T-cell (primary cell): ENCODE measurements at regions not wholly inside any gene's neighbourhood (a gene's known extent, or its start where the extent isn't known, plus 50 kb on each side); places are given as distances from the start of the nearest gene placed in this dataset.

Experiments
- ATAC-seq, 4 experiments: fragments of 200-7000 bp in 3 of 4; fragments of 150-1000 bp in 1 of 4; cut with Tn5 transposase; replicated peaks in 1 of 4; 1 replicate in 3 of 4; 2 replicates in 1 of 4; pipeline ENCODE4 v1.10.0; 2021; ENCODE audit warnings: moderate library complexity in 3 of 4, mild to moderate bottlenecking in 2 of 4, moderate number of reproducible peaks in 1 of 4
- CTCF ChIA-PET, 2 donors: fragments of 300-600 bp; sonication (Branson Sonifier 250); formaldehyde crosslinking; loops; one replicate each; lab custom pipeline; 2022; ENCODE audit warnings: antibody characterized with exemption in 2 of 2; lab: Charles Lee
- POLR2A ChIA-PET, 2 donors: fragments of 300-600 bp; sonication (Branson Sonifier 250); formaldehyde crosslinking; loops; one replicate each; lab custom pipeline; 2022; ENCODE audit warnings: antibody characterized with exemption in 2 of 2; lab: Charles Lee
- DNase-seq, 35 experiments: peaks; one replicate each; pipeline versions ENCODE4 v3.0.0 to v3.0.0-alpha.2; 2013 to 2023
- H3K27ac ChIP-seq: one replicate; pipeline ENCODE4 v1.5.1; 2013; ENCODE audit warnings: low read length
- H3K27me3 ChIP-seq, 2 experiments: replicated peaks in 1 of 2; 1 replicate in 1 of 2; 2 replicates in 1 of 2; pipeline versions ENCODE4 v1.6.1 to v1.7.0; 2013; ENCODE audit warnings: low read length in 1 of 2, mixed read lengths in 1 of 2; ENCODE audit not compliant: control insufficient read depth in 2 of 2, insufficient read depth in 2 of 2; ENCODE audit errors: extremely low read depth in 1 of 2
- H3K36me3 ChIP-seq, 2 donors: 1 replicate in 1 of 2; 2 replicates in 1 of 2; pipeline versions ENCODE4 v1.6.1 to v1.7.0; 2013; ENCODE audit warnings: low read length in 1 of 2; ENCODE audit not compliant: control insufficient read depth in 2 of 2, insufficient read depth in 1 of 2; ENCODE audit errors: extremely low read depth in 1 of 2
- H3K4me1 ChIP-seq, 2 experiments: 1 replicate in 1 of 2; 2 replicates in 1 of 2; pipeline versions ENCODE4 v1.6.1 to v1.7.0; 2013; ENCODE audit warnings: low read length in 2 of 2, mixed read lengths in 1 of 2; ENCODE audit not compliant: insufficient read depth in 2 of 2, control insufficient read depth in 1 of 2; ENCODE audit errors: extremely low read depth in 1 of 2
- H3K4me3 ChIP-seq, 2 donors: 1 replicate in 1 of 2; 2 replicates in 1 of 2; pipeline versions ENCODE4 v1.5.1 to v1.7.0; 2013; ENCODE audit warnings: mild to moderate bottlenecking in 2 of 2, low read length in 1 of 2, moderate library complexity in 1 of 2; ENCODE audit not compliant: control insufficient read depth in 1 of 2; ENCODE audit errors: extremely low read depth in 1 of 2
- H3K9me3 ChIP-seq: 2 replicates; pipeline ENCODE4 v1.7.0; 2013
- H3K27ac Mint-ChIP-seq, 2 donors: one replicate each; pipeline ENCODE4 v1.8.0; 2020 to 2021; ENCODE audit warnings: mild to moderate bottlenecking in 2 of 2, mixed read lengths in 2 of 2
- H3K27me3 Mint-ChIP-seq, 2 donors: one replicate each; pipeline ENCODE4 v1.8.0; 2021 to 2022; ENCODE audit warnings: mixed read lengths in 2 of 2
- H3K36me3 Mint-ChIP-seq: one replicate; pipeline ENCODE4 v1.8.0; 2021; ENCODE audit warnings: mixed read lengths
- H3K4me1 Mint-ChIP-seq, 3 donors: one replicate each; pipeline ENCODE4 v1.8.0; 2020 to 2022; ENCODE audit warnings: mixed read lengths in 3 of 3, mild to moderate bottlenecking in 1 of 3
- H3K4me3 Mint-ChIP-seq, 3 donors: one replicate each; pipeline ENCODE4 v1.8.0; 2020 to 2022; ENCODE audit warnings: mild to moderate bottlenecking in 3 of 3, mixed read lengths in 3 of 3, moderate library complexity in 3 of 3
- H3K9me3 Mint-ChIP-seq, 3 donors: one replicate each; pipeline ENCODE4 v1.8.0; 2020 to 2022; ENCODE audit warnings: mixed read lengths in 3 of 3
- WGBS: methylation state at CpG from one replicate; pipeline ENCODE4 v1.1.5; 2013; ENCODE audit warnings: missing lambda C conversion rate; ENCODE audit not compliant: insufficient coverage; 5-methylcytosine and 5-hydroxymethylcytosine counted together

DNA sequence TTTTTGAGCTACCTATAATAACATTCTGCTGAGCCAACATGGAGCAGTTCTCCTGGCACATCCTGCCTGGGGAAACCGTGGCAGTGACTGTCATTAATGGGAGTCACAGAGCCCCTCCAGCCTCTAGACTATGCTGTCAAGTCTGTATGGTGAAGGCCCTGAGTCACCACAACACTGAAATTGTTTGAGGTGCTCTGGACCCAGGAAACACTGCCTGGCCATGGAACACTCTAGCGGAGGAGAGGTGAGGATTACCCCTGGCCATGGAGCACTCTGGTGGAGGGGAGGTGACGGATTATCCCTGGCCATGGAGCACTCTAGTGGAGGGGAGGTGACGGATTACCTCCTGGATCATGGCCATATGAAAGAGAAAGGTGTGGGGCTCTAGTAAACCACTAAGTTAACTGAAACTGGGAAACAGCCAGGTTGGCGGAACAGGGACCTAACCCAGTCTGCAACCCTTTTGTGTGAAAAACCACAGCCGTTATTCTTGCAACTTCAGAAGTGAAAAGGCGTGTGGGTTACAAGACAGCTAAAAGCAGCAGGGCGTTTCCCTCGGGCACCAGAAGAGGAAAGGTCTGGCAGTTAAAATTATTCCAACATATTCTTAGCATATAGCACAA is 156.7 kb downstream of the KCNJ12 start:
- H3K36me3 ChIP-seq = no peaks in the 10 kb centered on the region
- no peaks in the 10 kb centered on the region for H3K27me3 Mint-ChIP-seq
- H3K9me3 Mint-ChIP-seq = peaks cover 7 to 13% (median 10%) of the 10 kb centered on the region in 3 donors
- DNase-seq (no peak), ATAC-seq (peak in 2 of 4 experiments; percentile 28 to 41)
- no peak overlapping the region for H3K27ac ChIP-seq
- H3K4me1 Mint-ChIP-seq = peaks cover 8 to 10% (median 8%) of the 10 kb centered on the region in 3 donors
- H3K36me3 Mint-ChIP-seq = peaks cover 37% of the 10 kb centered on the region
- H3K4me3 Mint-ChIP-seq = peak overlapping the region in 1 of 3 donors; percentile 16
- no peak overlapping the region for H3K4me3 ChIP-seq
- H3K27me3 ChIP-seq = no peaks in the 10 kb centered on the region
- WGBS = 32% methylated on average over 8 of the region's 9 CpGs
- peaks cover 0 to 15% of the 10 kb centered on the region in 2 experiments for H3K4me1 ChIP-seq
- no peak overlapping the region for H3K27ac Mint-ChIP-seq
- H3K9me3 ChIP-seq = peaks cover 3% of the 10 kb centered on the region
- ChIA-PET POLR2A (no interaction called here), CTCF (interaction anchor here in 1 of 2 donors (1.6 kb wide), 1 partner anchor 20 kb away, joined by 3 read pairs; no protein-coding TSS in a partner anchor)

GRCh38 chr17:21535686-21536375 is 156.5 kb upstream of the KCNJ18 start:
- Mint-ChIP-seq H3K4me1 (peaks cover 8 to 10% (median 8%) of the 10 kb centered on the region in 3 donors), H3K4me3 (no peak overlapping the region), H3K27ac (no peak overlapping the region), H3K27me3 (no peaks in the 10 kb centered on the region), H3K36me3 (peaks cover 48% of the 10 kb centered on the region), H3K9me3 (peaks cover 7 to 13% (median 10%) of the 10 kb centered on the region in 3 donors)
- Histone ChIP-seq H3K4me1 (peaks cover 0 to 15% of the 10 kb centered on the region in 2 experiments), H3K4me3 (no peak overlapping the region), H3K27ac (no peak overlapping the region), H3K9me3 (peaks cover 3% of the 10 kb centered on the region), H3K27me3 (no peaks in the 10 kb centered on the region), H3K36me3 (no peaks in the 10 kb centered on the region)
- DNase-seq (no peak), ATAC-seq (no peak)
- CTCF ChIA-PET = interaction anchor here in 1 of 2 donors (0.5 kb wide), 1 partner anchor 11 kb away, joined by 4 read pairs; no protein-coding TSS in a partner anchor
- POLR2A ChIA-PET = no interaction called here
- WGBS = no CpG with 5 or more reads among the region's 1 CpG

GRCh38 chr17:21537302-21537701 is 155.0 kb upstream of the KCNJ18 start:
- Mint-ChIP-seq H3K36me3 (peaks cover 52% of the 10 kb centered on the region), H3K27ac (no peak overlapping the region), H3K9me3 (peaks cover 7 to 13% (median 10%) of the 10 kb centered on the region in 3 donors), H3K27me3 (no peaks in the 10 kb centered on the region), H3K4me3 (no peak overlapping the region), H3K4me1 (peaks cover 8 to 10% (median 8%) of the 10 kb centered on the region in 3 donors)
- H3K4me1 ChIP-seq = peaks cover 0 to 15% of the 10 kb centered on the region in 2 experiments
- no CpG with 5 or more reads among the region's 2 CpGs for WGBS
- DNase-seq = no peak
- ATAC-seq = no peak
- ChIA-PET CTCF (no interaction called here), POLR2A (no interaction called here)
- peaks cover 0 to under 1% of the 10 kb centered on the region in 2 donors for H3K36me3 ChIP-seq
- H3K27me3 ChIP-seq = no peaks in the 10 kb centered on the region
- no peak overlapping the region for H3K27ac ChIP-seq
- H3K9me3 ChIP-seq = peaks cover 3% of the 10 kb centered on the region
- no peak overlapping the region for H3K4me3 ChIP-seq

DNA sequence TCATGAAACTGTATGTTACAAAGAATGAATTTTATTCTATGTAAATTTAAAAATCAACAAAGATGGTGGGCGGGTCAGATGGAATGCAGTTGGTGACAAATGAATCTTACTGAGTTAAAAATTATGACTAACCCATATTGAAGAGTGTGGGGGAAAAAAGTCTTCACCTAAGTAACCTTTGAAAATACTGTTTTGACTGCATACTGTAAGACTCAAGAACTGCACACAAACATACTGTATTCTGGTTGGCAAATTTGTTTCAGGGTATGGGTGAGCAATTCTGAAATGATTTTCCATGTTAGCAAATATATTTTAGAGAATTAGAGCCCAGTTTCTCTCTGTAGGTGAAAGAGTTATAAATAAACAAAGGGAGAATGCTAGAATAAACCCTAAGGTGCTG is 153.7 kb upstream of the KCNJ18 start:
- CTCF ChIA-PET = no interaction called here

GRCh38 chr17:21539146-21539545 is 153.2 kb upstream of the KCNJ18 start:
- no peak overlapping the region for H3K27ac ChIP-seq
- H3K4me1 ChIP-seq = no peaks in the 10 kb centered on the region
- Mint-ChIP-seq H3K27ac (no peak overlapping the region), H3K27me3 (no peaks in the 10 kb centered on the region), H3K4me3 (no peak overlapping the region), H3K36me3 (peaks cover 50% of the 10 kb centered on the region), H3K9me3 (peaks cover 7 to 13% (median 10%) of the 10 kb centered on the region in 3 donors), H3K4me1 (no peaks in the 10 kb centered on the region)
- 30% methylated on average over 2 of the region's 2 CpGs for WGBS
- H3K4me3 ChIP-seq = no peak overlapping the region
- H3K9me3 ChIP-seq = peaks cover 3% of the 10 kb centered on the region
- no peaks in the 10 kb centered on the region for H3K27me3 ChIP-seq
- H3K36me3 ChIP-seq = peaks cover 0 to 2% of the 10 kb centered on the region in 2 donors
- ChIA-PET CTCF (no interaction called here), POLR2A (no interaction called here)
- DNase-seq (no peak), ATAC-seq (no peak)

More for the DNA sequence above, 153.7 kb upstream of the KCNJ18 start:
- peaks cover 53% of the 10 kb centered on the region for H3K36me3 Mint-ChIP-seq
- no CpG with 5 or more reads among the region's 1 CpG for WGBS
- no peak overlapping the region for H3K27ac Mint-ChIP-seq
- Histone ChIP-seq H3K27ac (no peak overlapping the region), H3K36me3 (peaks cover 0 to 2% of the 10 kb centered on the region in 2 donors), H3K27me3 (no peaks in the 10 kb centered on the region), H3K4me1 (peaks cover 0 to 4% of the 10 kb centered on the region in 2 experiments), H3K4me3 (no peak overlapping the region), H3K9me3 (peaks cover 3% of the 10 kb centered on the region)
- DNase-seq (no peak), ATAC-seq (no peak)
- no peaks in the 10 kb centered on the region for H3K27me3 Mint-ChIP-seq
- H3K4me3 Mint-ChIP-seq = no peak overlapping the region
- H3K4me1 Mint-ChIP-seq = no peaks in the 10 kb centered on the region
- peaks cover 7 to 13% (median 10%) of the 10 kb centered on the region in 3 donors for H3K9me3 Mint-ChIP-seq
- POLR2A ChIA-PET = no interaction called here

DNA sequence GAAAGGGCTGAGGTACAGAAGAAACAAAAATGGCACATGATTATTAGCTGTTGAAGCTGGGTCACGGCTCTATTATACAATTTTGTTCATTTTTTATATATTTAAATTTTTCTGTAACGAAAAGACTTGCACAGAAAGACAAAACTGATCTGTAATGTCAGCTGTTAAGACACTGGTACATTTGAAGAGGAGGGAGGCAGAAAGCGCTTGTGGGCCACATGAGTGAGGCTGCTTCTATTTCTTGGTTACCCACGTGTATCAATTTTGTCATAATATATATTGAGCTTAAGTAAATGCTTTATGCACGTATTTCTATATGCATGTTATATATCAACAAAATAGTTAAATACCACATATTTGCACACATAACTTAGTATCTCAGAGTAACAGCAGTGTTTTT is 151.8 kb upstream of the KCNJ18 start:
- Mint-ChIP-seq H3K9me3 (peaks cover 7 to 13% (median 10%) of the 10 kb centered on the region in 3 donors), H3K27me3 (no peaks in the 10 kb centered on the region), H3K36me3 (peaks cover 42% of the 10 kb centered on the region), H3K27ac (no peak overlapping the region), H3K4me1 (peaks cover 0 to 8% (median 0%) of the 10 kb centered on the region in 3 donors), H3K4me3 (no peak overlapping the region)
- H3K4me3 ChIP-seq = no peak overlapping the region
- no peaks in the 10 kb centered on the region for H3K4me1 ChIP-seq
- H3K36me3 ChIP-seq = peaks cover 0 to 2% of the 10 kb centered on the region in 2 donors
- H3K9me3 ChIP-seq = peaks cover 3% of the 10 kb centered on the region
- no peak overlapping the region for H3K27ac ChIP-seq
- POLR2A ChIA-PET = no interaction called here
- no CpG with 5 or more reads among the region's 5 CpGs for WGBS
- no peaks in the 10 kb centered on the region for H3K27me3 ChIP-seq
- ATAC-seq (no peak), DNase-seq (no peak)
- CTCF ChIA-PET = no interaction called here
